Amniotic stem cell (primary cell): ENCODE measurements at regions not wholly inside any gene's neighbourhood (a gene's known extent, or its start where the extent isn't known, plus 50 kb on each side); places are given as distances from the start of the nearest gene placed in this dataset.

Source experiments
- DNase-seq: peaks from one replicate; lab custom pipeline; 2025; lab: John Stamatoyannopoulos, UW

DNA sequence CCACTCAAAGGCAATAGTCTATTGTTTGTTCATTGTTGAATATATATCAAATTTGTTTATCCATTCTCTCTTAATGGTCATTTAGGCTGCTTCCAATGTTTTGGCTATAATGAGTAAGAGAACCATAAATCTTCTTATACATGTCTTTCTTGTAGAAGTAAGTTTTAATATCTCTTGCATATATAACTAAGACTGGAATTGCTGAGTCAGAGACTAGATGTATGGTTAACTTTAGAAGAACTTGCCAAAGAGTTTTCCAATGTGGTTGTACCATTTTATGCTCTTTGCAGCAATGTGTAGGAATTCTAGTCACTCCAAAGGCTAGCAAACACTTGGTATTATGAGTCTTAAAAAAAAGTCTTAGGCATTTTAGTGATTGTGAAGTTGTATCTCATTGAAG lies 610.0 kb upstream of the GCFC2 start:
- DNase-seq = no peak

DNA sequence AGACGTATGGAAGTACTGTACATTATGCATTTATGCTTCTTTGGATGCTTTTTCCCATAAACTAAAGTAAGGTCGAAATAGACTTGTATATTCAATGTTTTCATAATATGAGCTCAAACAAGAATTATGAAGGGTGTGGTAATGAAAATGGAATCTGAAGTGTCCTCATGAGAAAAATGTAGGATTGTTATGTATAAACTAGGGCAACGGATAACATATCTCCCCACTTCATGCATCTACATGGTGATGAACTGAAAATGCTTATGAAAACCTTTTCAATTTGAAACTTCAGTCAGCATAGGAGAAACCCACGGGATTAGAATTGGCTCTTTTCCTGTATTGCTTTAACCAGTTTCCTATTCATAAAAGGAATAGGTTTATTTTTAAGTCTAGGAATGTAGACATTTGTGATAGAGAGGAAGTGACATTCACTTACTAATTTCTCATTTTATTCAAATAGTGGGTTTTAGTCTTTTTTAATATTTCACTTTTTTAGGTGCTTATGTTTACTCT lies 608.2 kb upstream of the GCFC2 start:
- no peak for DNase-seq

DNA sequence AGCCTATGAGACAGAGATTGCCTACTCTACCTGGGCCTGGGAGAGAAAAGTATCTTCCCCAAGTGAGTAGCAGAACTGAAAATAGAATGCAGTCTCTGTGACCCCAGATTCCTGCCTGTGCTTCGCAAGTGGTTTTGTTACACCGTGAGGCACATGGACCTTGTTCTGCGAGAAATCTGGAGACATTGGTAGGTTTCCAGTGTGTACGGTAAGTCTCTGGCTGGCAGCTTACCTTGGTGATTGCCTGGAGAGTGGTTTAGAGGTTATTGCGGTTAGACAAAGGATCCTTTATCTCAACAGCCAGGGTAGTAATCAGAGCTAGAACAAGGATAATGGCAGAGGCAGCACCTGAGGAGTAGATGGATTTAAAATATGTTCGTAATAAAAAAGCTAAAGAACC lies 606.0 kb upstream of the GCFC2 start:
- no peak for DNase-seq

DNA sequence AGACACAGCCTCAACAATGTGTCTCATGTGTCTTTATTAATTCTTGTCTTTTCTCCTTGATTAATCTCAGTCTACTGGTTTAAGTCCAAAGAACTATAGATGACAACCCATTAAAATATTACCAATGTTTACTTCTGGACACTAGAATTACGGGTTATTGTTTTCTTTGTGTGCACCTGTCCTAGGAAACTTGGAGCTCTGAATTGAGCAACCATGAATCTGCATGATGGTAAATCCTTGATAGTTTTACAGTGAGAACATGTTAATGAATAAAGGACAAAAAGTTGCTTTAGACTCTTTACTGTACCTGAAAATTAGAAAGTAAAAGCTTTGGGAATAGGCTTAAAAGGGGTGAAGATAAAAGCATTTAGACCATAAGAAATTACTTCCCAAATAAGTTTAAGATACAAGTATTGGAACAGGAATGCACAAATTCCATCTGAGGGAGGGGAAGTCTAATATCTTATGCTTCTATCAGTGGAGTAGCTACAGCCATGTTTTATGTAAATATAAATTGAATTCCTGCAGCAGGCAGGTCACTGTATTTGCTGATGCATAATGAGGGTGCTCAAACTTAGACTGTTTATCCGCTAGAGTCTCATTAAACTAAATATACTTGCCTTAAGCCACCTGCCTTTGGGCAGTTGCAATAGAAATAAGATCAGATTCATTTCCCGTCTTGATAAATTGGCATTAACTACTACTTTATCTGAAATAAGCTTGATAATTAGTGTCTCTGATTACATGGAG lies 603.7 kb upstream of the GCFC2 start:
- no peak for DNase-seq

DNA sequence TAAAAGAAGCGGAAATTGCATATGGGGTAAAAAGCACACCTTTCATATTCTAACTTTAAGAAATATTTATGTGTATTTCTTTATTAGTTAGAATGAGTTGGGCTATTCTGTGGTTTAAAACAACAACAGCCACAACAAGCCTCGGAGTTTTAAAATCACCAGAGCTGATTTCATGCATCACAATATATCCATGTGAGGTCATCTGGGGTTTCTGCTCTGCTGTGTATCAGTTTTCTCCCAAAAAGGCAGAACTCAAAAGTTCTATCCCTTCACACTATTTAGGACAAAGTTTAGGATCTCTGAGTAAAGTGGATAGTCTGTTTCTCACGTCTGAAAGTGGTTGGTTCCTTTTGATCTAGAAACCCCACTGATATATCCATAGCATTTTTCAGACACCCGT lies 601.5 kb upstream of the GCFC2 start:
- no peak for DNase-seq

DNA sequence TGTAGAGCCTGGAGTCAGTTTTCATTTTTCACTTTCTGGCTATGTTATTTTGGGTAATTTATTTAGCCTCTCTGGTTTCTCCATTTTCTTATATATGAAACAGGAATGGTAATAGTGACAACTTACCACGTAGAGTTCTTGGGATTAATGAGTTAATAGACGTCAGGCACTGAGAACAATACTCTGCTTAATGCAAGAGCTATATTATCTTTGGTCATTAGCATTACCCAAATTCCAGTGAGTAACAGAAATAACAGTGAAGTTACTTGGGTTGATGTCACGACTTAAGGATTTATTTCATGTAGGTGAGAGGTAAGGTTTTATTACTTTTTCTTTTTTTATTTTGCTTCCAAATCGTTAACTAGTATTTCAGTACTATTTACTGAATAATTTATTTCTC lies 601.0 kb upstream of the GCFC2 start:
- DNase-seq = no peak

DNA sequence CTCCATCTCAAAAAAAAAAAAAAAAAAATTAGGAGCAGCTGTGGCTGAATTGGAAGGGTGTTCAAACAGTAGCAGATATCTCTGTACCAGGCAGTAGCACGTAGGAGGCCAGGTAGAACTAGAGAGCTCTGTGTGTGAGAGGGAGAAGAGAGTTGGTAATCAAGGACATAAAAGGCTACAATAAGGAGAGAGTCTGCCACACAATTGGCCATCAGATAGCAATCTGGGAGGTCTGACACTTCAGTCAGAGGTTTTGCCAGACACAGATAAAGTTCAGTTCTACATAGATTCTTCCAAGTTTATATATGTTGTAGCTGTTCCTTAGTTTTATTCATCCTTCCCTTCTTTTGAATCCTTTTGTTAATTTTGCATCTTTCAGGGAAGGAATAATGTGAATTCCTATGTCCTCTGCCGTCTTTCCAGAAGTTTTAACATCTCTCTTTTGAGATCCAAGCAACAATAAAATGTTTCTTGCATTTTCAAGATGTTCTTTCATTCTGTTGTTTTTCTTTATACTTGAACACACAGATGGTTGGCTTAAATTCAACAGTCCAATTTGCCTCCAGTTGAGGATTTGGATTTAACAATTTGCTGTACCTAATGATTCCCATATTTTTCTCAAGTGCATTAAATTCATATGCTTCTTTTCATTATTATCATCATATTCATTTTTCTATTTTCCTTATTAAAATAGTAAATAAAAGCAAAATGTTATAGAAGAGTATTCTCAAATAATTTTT lies 600.3 kb upstream of the GCFC2 start:
- no peak for DNase-seq

DNA sequence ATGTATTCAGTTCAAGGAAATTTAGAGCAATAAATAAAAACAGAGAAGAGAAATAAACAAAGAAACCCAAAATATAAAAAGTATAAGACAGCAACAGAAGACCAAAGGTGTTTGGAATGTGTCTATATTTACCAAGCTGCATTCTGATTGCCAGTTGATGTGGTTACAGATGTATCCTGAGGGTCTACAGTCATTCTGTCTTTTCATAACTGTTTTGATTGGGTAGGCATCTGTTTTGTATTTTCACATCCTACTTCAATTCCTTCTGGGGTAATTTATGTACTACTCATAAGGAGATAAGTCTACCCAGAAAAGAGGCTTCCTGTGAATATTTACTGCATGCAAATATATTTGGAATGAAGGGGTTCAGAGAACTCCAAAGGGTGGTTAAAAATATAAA lies 596.8 kb upstream of the GCFC2 start:
- no peak for DNase-seq

DNA sequence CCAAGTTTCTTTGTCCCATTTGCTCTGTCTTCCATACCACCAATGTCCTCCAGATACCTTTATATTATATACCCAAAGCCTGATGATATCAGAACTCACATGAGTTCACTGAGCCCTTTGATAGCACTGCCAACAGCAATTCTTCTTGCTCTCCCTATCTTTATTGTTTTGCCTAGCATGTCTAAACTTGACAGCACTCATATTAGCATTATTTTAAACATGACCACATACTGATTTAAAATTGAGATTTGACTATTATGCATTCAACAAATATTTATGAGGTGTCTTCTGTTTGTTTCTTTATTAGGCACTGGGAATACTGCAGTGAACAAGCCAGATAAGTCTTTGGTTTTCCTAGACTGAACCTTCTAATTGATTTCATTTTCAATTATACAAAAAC lies 587.3 kb upstream of the GCFC2 start:
- no peak for DNase-seq

DNA sequence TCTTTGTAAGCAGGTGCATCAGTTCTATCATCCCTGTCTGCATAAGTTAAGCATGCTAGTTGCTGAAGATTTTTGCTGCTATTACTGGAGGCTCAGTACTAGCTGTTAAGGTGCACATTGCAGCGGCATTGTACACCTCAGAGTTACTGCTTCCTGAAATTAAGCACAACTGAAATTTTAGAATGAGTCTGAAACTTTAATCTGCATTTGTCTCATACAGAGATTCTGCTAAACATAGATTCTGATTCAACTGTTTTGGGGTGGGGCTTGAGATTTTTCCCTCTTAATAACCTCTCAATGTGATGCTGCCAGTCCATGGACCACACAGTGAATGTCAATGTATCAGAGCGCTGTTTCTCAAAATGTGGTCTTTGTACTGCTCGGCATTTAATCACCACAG lies 585.7 kb upstream of the GCFC2 start:
- DNase-seq = no peak

DNA sequence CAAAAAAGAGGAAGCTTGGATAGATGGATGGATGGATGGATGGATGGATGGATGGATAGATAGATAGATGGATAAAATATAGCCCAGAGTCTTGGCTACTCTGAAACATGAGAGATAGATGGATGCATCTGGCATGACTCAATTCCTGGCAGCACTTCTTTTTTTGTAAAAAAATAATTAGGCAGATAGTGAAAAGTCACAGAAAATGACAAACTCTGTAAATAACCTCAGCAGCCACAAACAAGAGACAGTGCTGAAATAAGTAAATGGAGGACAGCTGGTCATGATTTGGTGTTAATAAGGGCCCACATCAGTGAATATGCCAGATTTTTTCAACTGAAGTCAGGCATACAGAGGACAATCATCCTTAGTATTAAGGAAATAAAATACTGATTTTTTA lies 585.0 kb upstream of the GCFC2 start:
- DNase-seq = no peak

DNA sequence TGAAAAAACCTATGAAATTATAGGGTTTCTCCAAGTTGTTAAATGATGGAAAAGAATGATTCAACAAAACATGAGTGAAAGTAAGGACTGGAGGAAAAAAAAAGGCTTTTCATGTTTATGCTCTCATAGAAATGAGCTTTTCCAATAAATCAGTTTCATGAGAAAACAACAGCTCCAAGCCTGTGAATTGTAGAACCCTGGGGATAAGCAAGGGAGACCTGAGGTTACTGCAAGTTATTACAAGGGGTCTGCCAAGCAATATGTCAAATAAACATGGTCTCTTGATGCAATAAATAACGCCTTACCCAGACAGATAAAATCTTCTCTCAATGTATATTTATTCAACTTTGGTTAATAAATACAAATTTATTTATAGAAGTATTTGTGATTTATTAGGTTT lies 577.9 kb upstream of the GCFC2 start:
- no peak for DNase-seq

DNA sequence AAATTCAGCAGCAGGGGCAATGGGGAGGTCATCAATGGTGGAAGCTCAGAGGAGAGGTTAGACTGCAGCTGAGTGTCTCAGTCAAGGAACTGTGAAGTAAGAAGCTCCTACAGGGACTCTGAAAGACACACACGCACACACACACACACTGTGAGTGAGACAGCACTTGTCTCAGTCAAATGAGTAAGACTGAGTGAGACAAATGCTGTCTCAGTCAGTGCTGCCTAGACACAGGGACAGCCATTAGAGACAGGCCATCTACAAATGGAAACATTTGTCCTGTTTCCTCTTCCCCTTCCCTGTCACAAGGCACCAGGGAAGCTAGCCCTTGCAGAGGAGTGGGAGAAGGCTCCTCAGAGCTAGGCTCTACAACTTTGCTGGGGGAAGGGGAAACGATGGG lies 577.4 kb upstream of the GCFC2 start:
- DNase-seq = no peak

DNA sequence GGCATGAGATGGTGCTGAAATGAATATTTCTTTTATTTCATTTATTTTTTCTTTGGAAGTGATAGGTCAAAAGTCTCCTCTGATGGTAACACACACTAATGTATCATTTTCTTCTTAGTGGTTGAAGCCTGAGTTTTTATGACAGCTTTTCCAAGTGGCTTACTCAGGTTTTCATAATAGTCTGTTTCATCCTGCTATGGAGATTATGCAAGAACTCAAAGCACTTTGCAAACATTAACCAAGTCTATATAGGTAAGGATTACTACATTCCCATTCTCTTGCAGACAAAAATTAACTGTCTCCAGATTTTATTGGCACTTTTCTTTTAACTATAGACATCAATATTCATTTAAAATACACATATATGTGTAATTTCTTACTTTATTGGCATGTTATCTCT lies 572.6 kb upstream of the GCFC2 start:
- DNase-seq = no peak

DNA sequence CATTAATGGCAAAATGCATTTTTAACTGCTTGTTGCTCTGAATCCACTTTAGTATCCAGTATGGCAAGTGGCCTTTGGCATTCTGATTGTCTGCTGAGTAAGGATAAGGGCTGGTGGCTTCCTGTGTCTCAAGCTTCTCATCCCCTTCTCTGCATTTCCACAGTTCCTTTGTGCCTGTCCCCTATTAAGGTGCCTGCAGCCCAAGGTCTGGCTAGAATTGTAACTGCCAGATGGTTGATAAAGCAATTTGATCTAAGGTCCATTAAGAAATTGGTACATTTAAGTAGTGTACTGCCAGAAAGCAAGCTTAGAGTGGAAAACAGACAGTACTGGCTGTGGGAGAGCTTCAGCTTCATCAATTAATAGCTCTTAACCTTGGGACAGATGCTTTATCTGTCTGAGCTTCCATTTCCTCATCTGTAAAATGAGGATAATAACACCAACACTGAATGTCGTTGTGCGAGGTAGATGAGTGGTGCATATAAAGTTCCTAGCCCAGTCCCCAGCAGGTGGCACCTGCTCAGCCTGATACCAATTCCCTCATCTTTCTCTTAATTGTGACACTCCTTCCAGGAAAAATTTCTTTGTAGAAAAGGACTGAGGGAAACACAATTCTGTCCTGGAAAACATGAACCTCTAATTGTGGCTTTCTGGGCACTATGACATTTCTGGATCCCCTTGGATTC lies 570.6 kb upstream of the GCFC2 start:
- no peak for DNase-seq

DNA sequence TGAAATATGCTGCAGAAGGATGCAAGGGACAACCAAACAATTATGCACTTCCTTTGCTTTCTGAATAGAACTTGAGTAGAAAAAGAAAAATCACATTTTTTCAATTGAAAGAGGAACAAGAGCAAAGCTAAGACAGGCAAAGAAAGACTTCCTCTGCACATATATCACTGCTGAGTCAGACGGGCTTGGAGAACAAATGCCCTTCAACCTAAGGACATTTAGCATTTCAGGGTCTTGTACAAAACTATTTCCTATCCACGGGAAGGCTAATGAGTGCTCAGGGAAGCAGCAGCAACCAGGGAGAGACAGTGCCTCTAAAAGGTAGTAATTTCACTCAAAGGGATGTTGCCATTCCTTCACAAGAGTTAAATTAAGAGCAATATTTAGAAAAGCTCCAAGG lies 570.0 kb upstream of the GCFC2 start:
- no peak for DNase-seq

DNA sequence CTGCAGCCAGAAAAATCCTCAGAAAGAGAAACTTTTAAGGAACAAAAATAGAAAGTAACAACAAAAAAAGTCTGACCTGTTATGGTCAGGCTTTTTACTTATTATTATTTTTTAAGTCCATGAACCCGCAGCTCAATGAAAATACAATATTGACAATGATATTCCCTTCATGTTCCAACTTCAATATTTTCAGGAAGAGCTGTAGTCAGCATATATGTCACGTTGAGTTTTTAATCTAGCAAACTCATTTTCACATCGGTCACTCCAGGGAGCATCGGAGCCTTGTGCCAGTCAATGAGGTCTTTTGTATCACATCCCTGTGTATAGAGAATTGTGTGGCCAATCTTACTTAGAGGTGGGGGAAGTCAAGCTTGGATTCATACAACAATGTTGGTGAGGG lies 568.4 kb upstream of the GCFC2 start:
- no peak for DNase-seq

DNA sequence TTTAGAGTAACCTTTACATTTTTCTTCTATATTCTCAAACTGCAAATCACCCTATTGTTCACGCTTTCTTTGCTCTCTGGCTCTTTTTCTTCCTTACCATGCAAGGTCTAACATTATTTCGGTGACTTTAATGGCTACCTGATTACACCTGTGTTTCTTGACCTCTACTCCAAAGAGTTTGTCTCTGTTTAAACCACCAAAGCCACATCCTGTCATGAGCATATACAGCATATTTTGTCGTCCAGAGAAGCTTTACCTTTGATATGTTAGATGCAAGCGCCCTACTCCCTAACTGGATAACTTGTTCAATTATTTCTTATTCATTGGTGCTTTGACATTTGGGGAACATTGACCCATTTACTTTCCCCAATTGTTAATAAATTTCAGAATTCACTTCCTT lies 565.1 kb upstream of the GCFC2 start:
- no peak for DNase-seq

DNA sequence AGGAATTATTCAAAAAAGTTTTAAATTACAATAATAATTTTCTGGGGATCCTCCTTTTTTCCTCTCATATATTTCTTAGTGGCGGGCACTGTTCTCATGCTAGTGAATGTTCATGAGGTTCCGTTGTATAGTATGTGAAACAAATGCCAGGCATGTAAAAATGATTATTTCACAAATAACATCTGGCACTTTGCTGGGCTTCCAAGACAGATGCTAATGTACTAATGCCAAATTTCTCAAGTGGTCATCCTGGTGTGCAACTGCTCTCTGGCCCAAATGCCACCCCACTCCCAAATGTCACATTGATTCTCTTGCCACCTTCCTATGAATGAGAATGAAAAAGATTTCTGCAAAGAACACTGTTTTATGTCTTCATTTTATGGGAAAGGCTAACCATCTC lies 564.0 kb upstream of the GCFC2 start:
- no peak for DNase-seq

DNA sequence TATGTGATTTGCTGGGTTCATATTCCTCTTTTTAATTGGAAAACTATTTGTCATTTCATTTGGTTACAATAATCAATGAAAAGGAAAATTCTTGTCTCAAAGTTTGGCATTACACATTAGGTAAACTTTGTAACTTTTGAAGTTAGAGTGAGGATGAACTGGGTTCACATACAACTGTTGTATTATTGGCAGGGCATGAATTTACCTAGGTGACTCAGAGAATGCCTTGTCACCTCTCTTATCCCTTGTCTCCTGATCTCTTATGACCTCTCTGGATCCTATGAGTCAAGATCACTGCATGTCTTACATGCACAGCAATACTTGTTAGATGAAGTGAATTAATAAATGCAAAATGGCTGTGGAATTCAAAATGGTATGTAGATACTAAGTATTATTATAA lies 563.4 kb upstream of the GCFC2 start:
- DNase-seq = no peak

DNA sequence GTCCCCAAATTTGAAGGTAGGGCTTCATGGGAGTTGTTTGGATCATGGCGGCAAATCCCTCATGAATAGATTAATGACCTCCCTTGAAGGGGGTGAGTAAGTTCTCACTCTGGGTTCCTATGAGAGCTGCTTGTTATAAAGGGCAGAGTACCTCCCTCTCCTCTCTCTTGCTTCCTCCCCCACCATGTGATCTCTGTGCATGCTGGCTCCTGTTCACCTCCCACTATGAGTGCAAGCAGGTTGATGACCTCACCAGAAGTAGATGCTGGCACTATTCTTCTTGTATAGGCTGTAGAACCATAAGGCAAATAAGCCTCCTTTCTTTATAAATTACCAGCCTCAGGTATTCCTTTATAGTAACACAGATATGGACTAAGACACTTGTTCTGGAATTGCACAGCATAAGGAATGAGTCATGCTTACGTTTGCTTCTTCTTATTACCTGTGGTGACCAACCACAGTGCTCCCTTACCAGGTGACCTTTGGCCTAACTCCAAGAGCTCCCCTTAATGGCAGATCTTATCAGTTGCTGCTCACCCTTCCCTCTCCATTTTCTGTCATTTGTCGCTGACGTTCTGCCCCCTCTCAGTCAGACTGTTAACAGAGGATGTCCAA lies 559.5 kb upstream of the GCFC2 start:
- no peak for DNase-seq

DNA sequence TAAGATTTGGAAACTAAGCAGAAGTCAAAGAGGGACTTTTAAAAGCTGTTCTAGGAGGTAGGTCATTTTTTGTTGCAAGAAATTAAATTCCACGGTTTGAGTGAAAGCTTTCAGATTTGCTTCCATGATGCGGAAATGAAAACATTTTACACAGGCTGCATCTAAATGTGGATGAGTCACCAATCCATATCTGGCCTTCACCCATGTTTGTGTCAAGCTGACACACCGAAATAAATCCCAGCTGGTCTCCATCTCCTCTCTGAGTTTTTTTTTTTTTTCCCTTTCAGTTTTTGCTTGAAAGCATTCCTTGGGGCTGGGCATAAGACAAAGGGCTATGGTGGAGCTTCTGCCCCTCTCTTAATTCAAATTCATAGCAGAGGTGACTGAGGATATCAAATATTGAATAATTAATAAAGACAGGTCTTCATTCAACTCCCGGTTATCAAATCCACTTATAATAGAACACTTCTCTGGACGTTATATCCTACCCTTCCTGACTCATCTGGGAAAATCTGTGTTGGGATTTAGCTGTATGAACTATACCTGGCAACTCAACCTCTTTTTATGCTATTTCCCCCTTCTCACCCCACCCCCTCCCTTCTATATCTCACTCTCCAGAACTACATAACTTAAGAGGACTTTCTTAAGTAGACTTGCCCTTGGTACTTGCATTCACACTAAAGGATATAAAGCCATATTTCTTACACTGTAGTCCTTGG lies 558.3 kb upstream of the GCFC2 start:
- DNase-seq = no peak
